Esophagus muscularis mucosa (tissue), 4 donors: ENCODE measurements at regions not wholly inside any gene's neighbourhood (a gene's known extent, or its start where the extent isn't known, plus 50 kb on each side); places are given as distances from the start of the nearest gene placed in this dataset.
"Not testable (repeated sequence)": the region's sequence is repeated elsewhere in the genome, so short reads cannot be mapped to it uniquely, and the experiment has no call there.

Experiments used
- DNase-seq: peaks from one replicate; pipeline ENCODE4 v3.0.0-alpha.2; 2017; ENCODE audit errors: extremely low spot score
- H3K27ac ChIP-seq, 4 donors: fragments of 200-600 bp; sonication (generic); replicated peaks in 1 of 4; 1 replicate in 3 of 4; 2 replicates in 1 of 4; pipeline ENCODE4 v1.5.1; 2016 to 2019; ENCODE audit warnings: mild to moderate bottlenecking in 1 of 4
- H3K27me3 ChIP-seq, 4 donors: fragments of 200-600 bp; sonication (generic); one replicate each; pipeline versions ENCODE4 v1.5.1 to v1.6.0; 2016 to 2019
- H3K36me3 ChIP-seq, 4 donors: fragments of 200-600 bp; sonication (generic); one replicate each; pipeline ENCODE4 v1.5.1; 2016 to 2019
- H3K4me1 ChIP-seq, 4 donors: fragments of 200-600 bp; sonication (generic); one replicate each; pipeline ENCODE4 v1.5.1; 2016 to 2019
- H3K4me3 ChIP-seq, 4 donors: fragments of 200-600 bp; sonication (generic); 1 replicate in 2 of 4; 2 replicates in 2 of 4; pipeline ENCODE4 v1.5.1; 2016 to 2019; ENCODE audit warnings: mild to moderate bottlenecking in 4 of 4, moderate library complexity in 1 of 4
- H3K9me3 ChIP-seq, 4 donors: fragments of 200-600 bp; sonication (generic); 1 replicate in 3 of 4; 2 replicates in 1 of 4; pipeline ENCODE4 v1.5.1; 2016 to 2019
- EP300 ChIP-seq: sonication (generic); formaldehyde crosslinking; IDR thresholded peaks from one replicate; pipeline ENCODE4 v1.6.1; 2017; ENCODE audit warnings: antibody characterized with exemption
- POLR2A ChIP-seq: fragments of 450-650 bp; IDR thresholded peaks from one replicate; pipeline ENCODE4 v1.6.1; 2017; ENCODE audit warnings: antibody characterized with exemption, moderate library complexity, mild to moderate bottlenecking, low read depth
- POLR2AphosphoS5 ChIP-seq, 2 donors: sonication (generic); formaldehyde crosslinking; IDR thresholded peaks; one replicate each; pipeline ENCODE4 v1.6.1; 2017; ENCODE audit warnings: antibody characterized with exemption in 2 of 2
- WGBS: methylation state at CpG from one replicate; pipeline ENCODE4 v1.1.5; 2018; 5-methylcytosine and 5-hydroxymethylcytosine counted together
- intact Hi-C: fragments of 100-400 bp; cut with DNase I; formaldehyde crosslinking; loops from one replicate; pipeline ENCODE4 v1.15.1; 2023
- TF ChIP-seq, protein P1 (sequence below), 3 experiments: fragments of 200-600 bp in 2 of 3; fragments of 450-650 bp in 1 of 3; sonication (generic) in 2 of 3; IDR thresholded peaks; one replicate each; pipeline ENCODE4 v1.5.1; 2017 to 2019; ENCODE audit warnings: antibody characterized with exemption in 3 of 3, mild to moderate bottlenecking in 2 of 3, moderate library complexity in 1 of 3

DNA sequence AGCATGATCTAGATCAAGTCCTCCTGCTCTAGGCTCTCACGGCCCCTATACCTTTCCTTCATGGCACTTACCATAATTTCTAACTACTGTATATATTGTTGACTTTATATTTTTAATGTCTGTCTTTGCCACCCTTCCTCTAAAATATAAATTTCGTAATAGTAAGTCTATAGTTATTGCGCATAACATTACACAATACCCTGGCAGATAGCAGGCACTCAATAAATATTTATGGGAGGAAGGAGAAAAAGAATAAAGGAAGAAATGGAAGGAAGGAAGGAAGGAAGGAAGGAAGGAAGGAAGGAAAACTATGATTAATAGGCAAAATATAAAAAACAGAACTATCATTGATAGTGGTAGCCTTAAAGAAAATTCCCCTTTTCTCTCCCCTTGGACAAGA, 190.3 kb upstream of the LMCD1 start:
- Histone ChIP-seq H3K9me3 (no peaks in the 10 kb centered on the region), H3K27ac (no peak overlapping the region), H3K4me1 (no peaks in the 10 kb centered on the region), H3K36me3 (no peaks in the 10 kb centered on the region), H3K4me3 (no peak overlapping the region), H3K27me3 (no peaks in the 10 kb centered on the region)
- no peak for DNase-seq
- intact Hi-C loops, result no loop called here
- TF ChIP-seq, protein P1, sequence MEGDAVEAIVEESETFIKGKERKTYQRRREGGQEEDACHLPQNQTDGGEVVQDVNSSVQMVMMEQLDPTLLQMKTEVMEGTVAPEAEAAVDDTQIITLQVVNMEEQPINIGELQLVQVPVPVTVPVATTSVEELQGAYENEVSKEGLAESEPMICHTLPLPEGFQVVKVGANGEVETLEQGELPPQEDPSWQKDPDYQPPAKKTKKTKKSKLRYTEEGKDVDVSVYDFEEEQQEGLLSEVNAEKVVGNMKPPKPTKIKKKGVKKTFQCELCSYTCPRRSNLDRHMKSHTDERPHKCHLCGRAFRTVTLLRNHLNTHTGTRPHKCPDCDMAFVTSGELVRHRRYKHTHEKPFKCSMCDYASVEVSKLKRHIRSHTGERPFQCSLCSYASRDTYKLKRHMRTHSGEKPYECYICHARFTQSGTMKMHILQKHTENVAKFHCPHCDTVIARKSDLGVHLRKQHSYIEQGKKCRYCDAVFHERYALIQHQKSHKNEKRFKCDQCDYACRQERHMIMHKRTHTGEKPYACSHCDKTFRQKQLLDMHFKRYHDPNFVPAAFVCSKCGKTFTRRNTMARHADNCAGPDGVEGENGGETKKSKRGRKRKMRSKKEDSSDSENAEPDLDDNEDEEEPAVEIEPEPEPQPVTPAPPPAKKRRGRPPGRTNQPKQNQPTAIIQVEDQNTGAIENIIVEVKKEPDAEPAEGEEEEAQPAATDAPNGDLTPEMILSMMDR (IDR thresholded peaks at IDR 0.05), result no peak
- TF ChIP-seq POLR2AphosphoS5 (IDR thresholded peaks at IDR 0.05) (no peak), POLR2A (no peak), EP300 (no peak)
- 94% methylated on average over 3 of the region's 3 CpGs for WGBS

GRCh38 chr3:8312685-8313084, 188.9 kb upstream of the LMCD1 start:
- TF ChIP-seq POLR2A (no peak), POLR2AphosphoS5 (IDR thresholded peaks at IDR 0.05) (no peak), EP300 (no peak)
- TF ChIP-seq, protein P1 (IDR thresholded peaks at IDR 0.05), result no peak
- H3K9me3 ChIP-seq, result no peaks in the 10 kb centered on the region
- no peaks in the 10 kb centered on the region for H3K27me3 ChIP-seq
- DNase-seq, result no peak
- H3K27ac ChIP-seq, result no peak overlapping the region
- H3K36me3 ChIP-seq, result no peaks in the 10 kb centered on the region
- H3K4me1 ChIP-seq, result no peaks in the 10 kb centered on the region
- no peak overlapping the region for H3K4me3 ChIP-seq
- intact Hi-C loops, result no loop called here

GRCh38 chr3:8313560-8314267, 187.9 kb upstream of the LMCD1 start:
- 69% methylated on average over 5 of the region's 5 CpGs for WGBS
- intact Hi-C loops, result no loop called here
- Histone ChIP-seq H3K4me3 (no peak overlapping the region), H3K4me1 (no peaks in the 10 kb centered on the region), H3K27me3 (no peaks in the 10 kb centered on the region), H3K27ac (no peak overlapping the region), H3K9me3 (no peaks in the 10 kb centered on the region), H3K36me3 (no peaks in the 10 kb centered on the region)
- no peak for DNase-seq
- TF ChIP-seq, protein P1 (IDR thresholded peaks at IDR 0.05), result no peak
- TF ChIP-seq EP300, result no peak
- TF ChIP-seq POLR2AphosphoS5 (IDR thresholded peaks at IDR 0.05), result no peak
- no peak for TF ChIP-seq POLR2A

DNA sequence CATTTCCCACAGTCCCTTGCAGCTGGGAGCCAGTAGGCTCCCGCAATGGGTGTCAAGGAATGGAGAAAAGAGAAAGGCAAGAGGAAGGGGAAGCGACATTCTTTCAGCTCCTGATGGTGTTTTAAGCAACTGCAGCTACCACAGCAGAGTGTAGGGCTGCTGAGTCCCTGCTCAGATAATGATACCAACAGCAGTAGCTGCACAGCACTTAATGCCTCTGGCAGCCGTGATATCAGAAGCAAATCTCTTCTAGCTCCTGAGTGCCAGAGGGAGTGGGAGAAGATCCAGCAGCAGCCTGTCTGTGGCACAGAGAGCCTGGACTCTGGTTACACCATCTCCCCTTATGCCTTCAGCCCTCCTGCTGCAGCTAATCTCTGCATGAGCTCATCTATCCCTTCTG, 186.1 kb upstream of the LMCD1 start:
- H3K4me1 ChIP-seq, H3K27ac ChIP-seq, intact Hi-C loops, H3K9me3 ChIP-seq, H3K36me3 ChIP-seq, H3K27me3 ChIP-seq, DNase-seq, H3K4me3 ChIP-seq: not testable (repeated sequence)
- WGBS, result 96% methylated on average over 3 of the region's 3 CpGs

DNA sequence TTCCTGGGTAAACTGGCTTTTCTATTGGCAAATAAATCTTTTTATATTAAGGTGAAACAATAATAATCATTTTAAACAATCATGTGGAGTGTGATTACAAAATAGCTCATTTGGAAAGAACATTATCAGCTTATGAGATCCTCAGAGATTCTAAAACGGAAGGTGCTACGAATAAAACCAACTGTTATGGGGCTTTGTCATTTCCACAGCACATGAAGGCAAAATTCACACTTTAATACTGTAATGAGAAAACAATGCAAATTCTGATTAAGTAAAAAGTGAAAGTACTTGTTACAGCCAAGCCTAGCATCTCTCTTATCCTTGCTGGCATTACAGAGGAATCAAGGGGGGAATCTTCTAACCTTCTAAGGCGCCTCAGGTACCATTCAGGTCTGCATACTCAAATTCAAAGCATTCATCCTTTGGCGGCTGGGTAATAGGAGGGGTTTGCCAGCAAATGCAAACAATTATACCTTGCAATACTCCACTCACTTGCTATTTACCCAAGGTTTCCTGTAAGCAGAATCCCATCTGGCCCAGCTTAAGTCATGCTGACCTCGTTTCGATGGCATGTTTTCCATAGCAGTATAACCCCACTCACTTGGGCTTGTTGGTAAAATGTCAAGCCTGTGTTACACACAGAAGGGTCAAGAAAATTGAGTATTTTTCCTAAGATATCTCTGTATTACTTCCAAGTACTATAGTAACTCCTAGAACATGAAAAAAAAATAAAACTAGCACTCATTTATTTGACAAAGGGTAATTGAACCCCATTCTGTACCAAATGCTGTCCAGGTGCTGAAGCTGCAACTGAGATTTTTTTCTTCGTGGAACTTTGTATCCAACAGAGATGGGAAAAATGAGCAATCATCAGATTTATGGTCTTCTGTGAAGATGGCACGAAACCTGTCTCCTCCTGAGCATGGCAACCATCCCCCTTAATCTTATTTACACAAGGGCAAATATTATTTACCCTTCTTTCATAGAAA, 183.7 kb upstream of the LMCD1 start:
- no peak for DNase-seq
- TF ChIP-seq POLR2AphosphoS5 (IDR thresholded peaks at IDR 0.05), result no peak
- no peak overlapping the region for H3K4me3 ChIP-seq
- no peaks in the 10 kb centered on the region for H3K27me3 ChIP-seq
- no peaks in the 10 kb centered on the region for H3K36me3 ChIP-seq
- 82% methylated on average over 8 of the region's 8 CpGs for WGBS
- H3K27ac ChIP-seq, result no peak overlapping the region
- H3K9me3 ChIP-seq, result no peaks in the 10 kb centered on the region
- H3K4me1 ChIP-seq, result no peaks in the 10 kb centered on the region
- intact Hi-C loops, result no loop called here
